IMR-90 (cell line): ENCODE measurements at regions not wholly inside any gene's neighbourhood (a gene's known extent, or its start where the extent isn't known, plus 50 kb on each side); places are given as distances from the start of the nearest gene placed in this dataset.
A peak's percentile ranks its signal among the peaks of the same experiment; 100 is the strongest.

Source experiments
- ATAC-seq: fragments of 200-7000 bp; cut with Tn5 transposase; 2 replicates; pipeline ENCODE4 v1.9.1; 2020; ENCODE audit warnings: low read depth, mild to moderate bottlenecking, moderate library complexity
- BruUV-seq: library from RNA; stranded (reverse); fragments of 400-500 nt; replicated peaks from 2 replicates; lab custom pipeline; 2021; lab: Mats Ljungman, UMichigan
- CTCF ChIA-PET: fragments of 300-600 bp; formaldehyde crosslinking; extraction: SDS; loops from one replicate; lab custom pipeline; 2021; ENCODE audit warnings: antibody characterized with exemption; lab: Yijun Ruan, JAX
- POLR2A ChIA-PET: fragments of 300-600 bp; sonication (Branson Sonifier 250); formaldehyde crosslinking; loops from one replicate; lab custom pipeline; 2022; ENCODE audit warnings: antibody characterized with exemption; ENCODE audit not compliant: unreplicated experiment; lab: Charles Lee
- DNase-seq: peaks from one replicate; pipeline ENCODE4 v3.0.0; 2013
- H2AFZ ChIP-seq: replicated peaks from 2 replicates; pipeline ENCODE3; 2013; ENCODE audit warnings: low read length, mild to moderate bottlenecking; ENCODE audit not compliant: poor library complexity
- H2AK5ac ChIP-seq: 2 replicates; pipeline ENCODE4 v1.6.1; 2013; ENCODE audit warnings: low read depth, low read length, inconsistent platforms
- H2AK9ac ChIP-seq: replicated peaks from 2 replicates; pipeline ENCODE3; 2013; ENCODE audit warnings: mild to moderate bottlenecking, low read depth, low read length, moderate library complexity; ENCODE audit not compliant: poor library complexity
- H2BK120ac ChIP-seq: 2 replicates; pipeline ENCODE4 v1.6.1; 2013; ENCODE audit warnings: low read depth, low read length, inconsistent platforms
- H2BK15ac ChIP-seq: 3 replicates; pipeline ENCODE4 v1.6.1; 2013; ENCODE audit warnings: low read depth, low read length, inconsistent platforms
- H2BK20ac ChIP-seq: 2 replicates; pipeline ENCODE4 v1.6.1; 2013; ENCODE audit warnings: low read depth, mild to moderate bottlenecking, inconsistent platforms, low read length, moderate library complexity
- H2BK5ac ChIP-seq: 2 replicates; pipeline ENCODE4 v1.6.1; 2013; ENCODE audit warnings: mild to moderate bottlenecking, low read depth, low read length, inconsistent platforms; ENCODE audit not compliant: poor library complexity, severe bottlenecking
- H3K14ac ChIP-seq: replicated peaks from 2 replicates; pipeline ENCODE4 v1.6.1; 2013; ENCODE audit warnings: low read depth, low read length, inconsistent platforms
- H3K18ac ChIP-seq: 2 replicates; pipeline ENCODE4 v1.6.1; 2013; ENCODE audit warnings: low read depth, low read length, control low read depth
- H3K23ac ChIP-seq: 2 replicates; pipeline ENCODE4 v1.6.1; 2013; ENCODE audit warnings: low read depth, low read length, inconsistent platforms
- H3K27ac ChIP-seq: 2 replicates; pipeline ENCODE4 v1.5.1; 2013; ENCODE audit warnings: mild to moderate bottlenecking, control low read depth, low read length; ENCODE audit not compliant: insufficient read depth
- H3K27me3 ChIP-seq: 2 replicates; pipeline ENCODE4 v1.6.1; 2013; ENCODE audit warnings: low read length; ENCODE audit not compliant: control insufficient read depth, insufficient read depth
- H3K36me3 ChIP-seq: 2 replicates; pipeline ENCODE4 v1.6.1; 2013; ENCODE audit warnings: low read length, mixed read lengths; ENCODE audit not compliant: control insufficient read depth, insufficient read depth
- H3K4ac ChIP-seq: 2 replicates; pipeline ENCODE4 v1.6.1; 2013; ENCODE audit warnings: low read depth, low read length, inconsistent platforms
- H3K4me1 ChIP-seq: 2 replicates; pipeline ENCODE4 v1.6.1; 2013; ENCODE audit warnings: low read length, mixed read lengths; ENCODE audit not compliant: control insufficient read depth, insufficient read depth
- H3K4me2 ChIP-seq: 2 replicates; pipeline ENCODE4 v1.6.1; 2013; ENCODE audit warnings: low read depth, mild to moderate bottlenecking, control low read depth, low read length, moderate library complexity
- H3K4me3 ChIP-seq: 2 replicates; pipeline ENCODE4 v1.5.1; 2013; ENCODE audit warnings: low read depth, mild to moderate bottlenecking, control low read depth, low read length, moderate library complexity; ENCODE audit not compliant: insufficient read depth
- H3K56ac ChIP-seq: 2 replicates; pipeline ENCODE4 v1.6.1; 2013; ENCODE audit warnings: low read length, inconsistent platforms; ENCODE audit not compliant: insufficient read depth; ENCODE audit errors: extremely low read depth
- H3K79me1 ChIP-seq, 2 experiments: 2 replicates each; pipeline ENCODE4 v1.6.1; 2013; ENCODE audit warnings: low read length in 2 of 2, inconsistent platforms in 1 of 2, low read depth in 1 of 2
- H3K9ac ChIP-seq: 2 replicates; pipeline ENCODE4 v1.6.1; 2013; ENCODE audit warnings: low read depth, low read length, control low read depth
- H3K9me1 ChIP-seq: 2 replicates; pipeline ENCODE4 v1.6.1; 2013; ENCODE audit warnings: low read length, inconsistent platforms; ENCODE audit not compliant: insufficient read depth
- H3K9me3 ChIP-seq: 2 replicates; pipeline ENCODE4 v1.6.1; 2013; ENCODE audit warnings: low read length; ENCODE audit not compliant: control insufficient read depth, insufficient read depth
- H4K20me1 ChIP-seq: 2 replicates; pipeline ENCODE4 v1.6.1; 2013; ENCODE audit warnings: low read length, inconsistent platforms; ENCODE audit not compliant: insufficient read depth
- H4K5ac ChIP-seq: 2 replicates; pipeline ENCODE4 v1.6.1; 2013; ENCODE audit warnings: mild to moderate bottlenecking, low read depth, low read length, control low read depth
- H4K8ac ChIP-seq, 2 experiments: 2 replicates each; pipeline ENCODE4 v1.6.1; 2013; ENCODE audit warnings: low read depth in 2 of 2, low read length in 2 of 2, control low read depth in 1 of 2, inconsistent platforms in 1 of 2
- H4K91ac ChIP-seq: 2 replicates; pipeline ENCODE4 v1.6.1; 2013; ENCODE audit warnings: low read depth, low read length, inconsistent platforms; ENCODE audit not compliant: insufficient read depth
- CTCF ChIP-seq: conservative IDR thresholded peaks from 2 replicates; pipeline ENCODE4 v1.5.1; 2012; ENCODE audit warnings: mild to moderate bottlenecking, low read depth, low read length, improper control_type of control experiment
- ELK1 ChIP-seq: fragments of 150-350 bp; IDR thresholded peaks from 2 replicates; pipeline ENCODE4 v1.6.1; 2016; ENCODE audit warnings: low read depth, mild to moderate bottlenecking, low read length, moderate library complexity, borderline replicate concordance
- MXI1 ChIP-seq: IDR thresholded peaks from 2 replicates; pipeline ENCODE4 v1.6.1; 2012; ENCODE audit warnings: low read depth, mild to moderate bottlenecking, low read length, moderate library complexity, borderline replicate concordance
- RAD21 ChIP-seq: IDR thresholded peaks from 2 replicates; pipeline ENCODE4 v1.6.1; 2012; ENCODE audit warnings: low read length, improper control_type of control experiment
- RCOR1 ChIP-seq: IDR thresholded peaks from 2 replicates; pipeline ENCODE4 v1.6.1; 2012; ENCODE audit warnings: mild to moderate bottlenecking, low read length, improper control_type of control experiment; ENCODE audit not compliant: insufficient replicate concordance
- WGBS, 2 experiments: methylation state at CpG; one replicate each; pipeline versions ENCODE4 v1.1.5 to v1.1.7; 2013; ENCODE audit warnings: missing lambda C conversion rate in 2 of 2; ENCODE audit not compliant: insufficient read length in 1 of 2; ENCODE audit errors: extremely low coverage in 2 of 2; 5-methylcytosine and 5-hydroxymethylcytosine counted together
- dilution Hi-C: fragments of 300-500 bp; cut with HindIII; formaldehyde crosslinking; loops from one replicate; pipeline ENCODE4 v1.14.3; 2018; ENCODE audit warnings: low sequenced_read_pairs; ENCODE audit not compliant: unreplicated experiment
- in situ Hi-C: fragments of 300-500 bp; cut with MboI; formaldehyde crosslinking; loops from 3 replicates; pipeline ENCODE4 v1.14.3; 2019; ENCODE audit warnings: low sequenced_read_pairs, inconsistent platforms, mixed read lengths
- intact Hi-C: fragments of 100-400 bp; cut with micrococcal nuclease; formaldehyde crosslinking; loops from 2 replicates; pipeline ENCODE4 v1.10.0; 2022

GRCh38 chr6:14499309-14499708 lies 381.7 kb downstream of the CD83 start:
- Histone ChIP-seq H3K27me3 (no peaks in the 10 kb centered on the region), H3K4ac (no peak overlapping the region), H3K4me3 (no peak overlapping the region), H2BK20ac (no peak overlapping the region), H3K9ac (no peak overlapping the region), H3K9me1 (no peaks in the 10 kb centered on the region), H2AFZ (no peak overlapping the region), H2BK15ac (no peak overlapping the region), H4K5ac (no peak overlapping the region), H3K4me2 (no peak overlapping the region), H4K91ac (no peak overlapping the region), H3K14ac (no peak overlapping the region), H2AK5ac (0 out of 2 replicates have a peak overlapping the region, but pooled peaks have one; percentile 9), H3K79me1 (no peaks in the 10 kb centered on the region), H4K8ac (no peak overlapping the region), H3K36me3 (no peaks in the 10 kb centered on the region), H2BK120ac (no peak overlapping the region), H2BK5ac (no peak overlapping the region), H3K9me3 (no peaks in the 10 kb centered on the region), H3K23ac (no peak overlapping the region), H3K4me1 (peaks cover 4% of the 10 kb centered on the region), H4K20me1 (no peaks in the 10 kb centered on the region; the same call in 1 of the 2 replicates), H3K27ac (no peak overlapping the region), H3K56ac (no peak overlapping the region), H2AK9ac (no peak overlapping the region), H3K18ac (no peak overlapping the region)
- in situ Hi-C loops (no loop called here), intact Hi-C loops (no loop called here), dilution Hi-C loops (no loop called here)
- ChIA-PET POLR2A (no interaction called here), CTCF (no interaction called here)
- no CpG with 5 or more reads among the region's 4 CpGs for WGBS, 2 experiments
- no peak for TF ChIP-seq RAD21
- TF ChIP-seq ELK1: no peak
- TF ChIP-seq CTCF: no peak
- no peak for TF ChIP-seq RCOR1
- TF ChIP-seq MXI1: no peak
- BruUV-seq: no TSS peak
- ATAC-seq (no peak), DNase-seq (no peak)
